Heart left ventricle (tissue), 13 donors: ENCODE measurements at regions not wholly inside any gene's neighbourhood (a gene's known extent, or its start where the extent isn't known, plus 50 kb on each side); places are given as distances from the start of the nearest gene placed in this dataset.

Source experiments
- POLR2A ChIP-seq, 2 donors: fragments of 450-650 bp; IDR thresholded peaks; one replicate each; pipeline ENCODE4 v1.6.1; 2017; ENCODE audit warnings: antibody characterized with exemption in 2 of 2, mild to moderate bottlenecking in 2 of 2, moderate library complexity in 2 of 2
- TF ChIP-seq, protein P1 (sequence below), 12 donors: fragments of 200-600 bp; sonication (generic) in 4 of 12; IDR thresholded peaks; one replicate each; pipeline versions ENCODE4 v1.5.0 to v1.8.0; 2018 to 2022; ENCODE audit warnings: antibody characterized with exemption in 12 of 12, mild to moderate bottlenecking in 5 of 12
- donor health status: ischemic (EF 13 %, LVEDD 7.1; RV severe dilation, severe dysfunction).
- donor health status: DM: no; HTN: yes; CAD: no.
- donor health status: DM: no; HTN: no; CAD: no.
- donor health status: ischemic (EF 25% LVEDD 6.9; RV normal size, moderate dysfunction).
- donor health status: ischemic (EF 25% LVEDD 5.7; RV mildly dilated, moderate dysfunction).
- donor health status: ischemic (EF 35%, LVEDD 5.7; RV mildly dilated, moderate dysfunction).
- donor health status: nonischemic (EF 11% LVEDD 7.7; RV severe dilation, severe dysfunction).
- donor health status: DM: yes; HTN: yes; CAD: no.
- donor health status: PGD.
- donor health status: ischemic (EF 29% LVEDD 5.4; RV normal size, mild dysfunction).
- donor health status: nonischemic (EF 23%, LVEDD 6.1; RV moderate dilation, normal function).

DNA sequence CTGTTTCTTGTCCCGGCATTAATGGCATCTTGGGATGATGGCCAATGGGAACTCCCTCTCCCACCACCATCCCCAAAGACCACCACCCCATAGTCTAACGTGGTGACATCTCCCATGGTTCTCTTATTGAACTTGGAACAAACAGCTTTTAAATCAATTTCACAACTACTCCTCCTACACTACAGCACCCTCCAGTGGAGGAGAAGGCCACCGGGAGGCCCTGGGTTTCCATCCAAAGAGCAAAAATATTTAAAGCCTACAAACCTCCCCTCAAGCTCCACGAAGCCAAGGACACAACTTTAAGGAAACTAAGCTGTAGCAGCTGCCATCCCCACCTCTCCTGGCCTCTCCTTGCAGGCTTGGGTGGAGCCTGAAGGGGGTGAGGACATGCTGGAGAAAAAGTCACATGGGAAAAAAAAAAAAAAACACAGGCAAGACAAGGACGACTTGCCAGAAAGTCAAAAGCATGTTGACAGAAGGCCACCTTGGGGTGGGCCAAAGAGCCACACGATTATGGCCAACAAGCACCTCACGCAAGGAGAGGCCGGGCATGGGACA, 94.0 kb upstream of the LANCL2 start:
- no peak for TF ChIP-seq POLR2A (IDR thresholded peaks at IDR 0.05)
- TF ChIP-seq, protein P1, sequence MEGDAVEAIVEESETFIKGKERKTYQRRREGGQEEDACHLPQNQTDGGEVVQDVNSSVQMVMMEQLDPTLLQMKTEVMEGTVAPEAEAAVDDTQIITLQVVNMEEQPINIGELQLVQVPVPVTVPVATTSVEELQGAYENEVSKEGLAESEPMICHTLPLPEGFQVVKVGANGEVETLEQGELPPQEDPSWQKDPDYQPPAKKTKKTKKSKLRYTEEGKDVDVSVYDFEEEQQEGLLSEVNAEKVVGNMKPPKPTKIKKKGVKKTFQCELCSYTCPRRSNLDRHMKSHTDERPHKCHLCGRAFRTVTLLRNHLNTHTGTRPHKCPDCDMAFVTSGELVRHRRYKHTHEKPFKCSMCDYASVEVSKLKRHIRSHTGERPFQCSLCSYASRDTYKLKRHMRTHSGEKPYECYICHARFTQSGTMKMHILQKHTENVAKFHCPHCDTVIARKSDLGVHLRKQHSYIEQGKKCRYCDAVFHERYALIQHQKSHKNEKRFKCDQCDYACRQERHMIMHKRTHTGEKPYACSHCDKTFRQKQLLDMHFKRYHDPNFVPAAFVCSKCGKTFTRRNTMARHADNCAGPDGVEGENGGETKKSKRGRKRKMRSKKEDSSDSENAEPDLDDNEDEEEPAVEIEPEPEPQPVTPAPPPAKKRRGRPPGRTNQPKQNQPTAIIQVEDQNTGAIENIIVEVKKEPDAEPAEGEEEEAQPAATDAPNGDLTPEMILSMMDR (IDR thresholded peaks at IDR 0.05) = peak in 1 of 12 donors; percentile 10
